Keratinocyte (primary cell): ENCODE measurements at regions not wholly inside any gene's neighbourhood (a gene's known extent, or its start where the extent isn't known, plus 50 kb on each side); places are given as distances from the start of the nearest gene placed in this dataset.

Source experiments
- EZH2 ChIP-seq: IDR thresholded peaks from one replicate; pipeline ENCODE4 v1.6.1; 2012; ENCODE audit warnings: inconsistent platforms, mild to moderate bottlenecking, low read length, moderate library complexity
- TF ChIP-seq, protein P1 (sequence below), 3 experiments: IDR thresholded peaks in 1 of 3; conservative IDR thresholded peaks in 1 of 3; optimal IDR thresholded peaks in 1 of 3; 2 replicates in 2 of 3; 3 replicates in 1 of 3; pipeline versions ENCODE3 to v1.5.1; 2011; ENCODE audit warnings: low read length in 3 of 3, mild to moderate bottlenecking in 3 of 3, moderate library complexity in 2 of 3, control low read depth in 1 of 3, inconsistent platforms in 1 of 3; ENCODE audit not compliant: insufficient read depth in 2 of 3; ENCODE audit errors: extremely low read depth in 1 of 3

DNA sequence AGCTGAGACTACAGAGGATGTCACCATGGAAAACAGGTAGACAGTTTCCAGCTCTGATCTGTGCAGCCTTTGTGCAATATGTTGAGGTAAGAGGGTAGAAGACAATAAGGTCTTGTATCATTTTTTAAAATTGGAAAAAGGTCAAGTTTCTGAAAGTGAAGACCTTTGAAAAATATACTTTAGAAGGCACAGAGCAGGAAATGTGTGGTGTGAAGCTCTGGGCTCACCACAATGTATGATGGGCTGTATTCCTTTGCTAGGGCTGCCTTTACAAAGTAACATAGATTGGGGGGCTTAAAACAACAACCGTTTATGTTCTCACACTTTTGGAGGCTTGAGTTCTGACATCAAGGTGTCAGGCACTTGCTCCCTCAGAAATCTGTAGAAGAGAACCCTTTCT lies 514.3 kb upstream of the JARID2 start:
- TF ChIP-seq, protein P1, sequence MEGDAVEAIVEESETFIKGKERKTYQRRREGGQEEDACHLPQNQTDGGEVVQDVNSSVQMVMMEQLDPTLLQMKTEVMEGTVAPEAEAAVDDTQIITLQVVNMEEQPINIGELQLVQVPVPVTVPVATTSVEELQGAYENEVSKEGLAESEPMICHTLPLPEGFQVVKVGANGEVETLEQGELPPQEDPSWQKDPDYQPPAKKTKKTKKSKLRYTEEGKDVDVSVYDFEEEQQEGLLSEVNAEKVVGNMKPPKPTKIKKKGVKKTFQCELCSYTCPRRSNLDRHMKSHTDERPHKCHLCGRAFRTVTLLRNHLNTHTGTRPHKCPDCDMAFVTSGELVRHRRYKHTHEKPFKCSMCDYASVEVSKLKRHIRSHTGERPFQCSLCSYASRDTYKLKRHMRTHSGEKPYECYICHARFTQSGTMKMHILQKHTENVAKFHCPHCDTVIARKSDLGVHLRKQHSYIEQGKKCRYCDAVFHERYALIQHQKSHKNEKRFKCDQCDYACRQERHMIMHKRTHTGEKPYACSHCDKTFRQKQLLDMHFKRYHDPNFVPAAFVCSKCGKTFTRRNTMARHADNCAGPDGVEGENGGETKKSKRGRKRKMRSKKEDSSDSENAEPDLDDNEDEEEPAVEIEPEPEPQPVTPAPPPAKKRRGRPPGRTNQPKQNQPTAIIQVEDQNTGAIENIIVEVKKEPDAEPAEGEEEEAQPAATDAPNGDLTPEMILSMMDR (optimal IDR thresholded peaks at IDR 0.05 in 1 of 3, IDR thresholded peaks at IDR 0.05 in 1 of 3, conservative IDR thresholded peaks at IDR 0.05 in 1 of 3; ENCODE audit: extremely low read depth in 1 of 3, insufficient read depth in 2 of 3, low read length in 3 of 3) = no peak
- TF ChIP-seq EZH2 = no peak
